NCI-H1694 treated with DMSO at 0.1 percent for 48 hours (cell line): ENCODE measurements at regions not wholly inside any gene's neighbourhood (a gene's known extent, or its start where the extent isn't known, plus 50 kb on each side); places are given as distances from the start of the nearest gene placed in this dataset.

Source experiments
- DNase-seq: peaks from one replicate; lab custom pipeline; 2025; lab: John Stamatoyannopoulos, UW

- no peak for DNase-seq
Observed at GRCh38 chr11:15905366-15906104, 450.8 kb downstream of the SOX6 start.

DNA sequence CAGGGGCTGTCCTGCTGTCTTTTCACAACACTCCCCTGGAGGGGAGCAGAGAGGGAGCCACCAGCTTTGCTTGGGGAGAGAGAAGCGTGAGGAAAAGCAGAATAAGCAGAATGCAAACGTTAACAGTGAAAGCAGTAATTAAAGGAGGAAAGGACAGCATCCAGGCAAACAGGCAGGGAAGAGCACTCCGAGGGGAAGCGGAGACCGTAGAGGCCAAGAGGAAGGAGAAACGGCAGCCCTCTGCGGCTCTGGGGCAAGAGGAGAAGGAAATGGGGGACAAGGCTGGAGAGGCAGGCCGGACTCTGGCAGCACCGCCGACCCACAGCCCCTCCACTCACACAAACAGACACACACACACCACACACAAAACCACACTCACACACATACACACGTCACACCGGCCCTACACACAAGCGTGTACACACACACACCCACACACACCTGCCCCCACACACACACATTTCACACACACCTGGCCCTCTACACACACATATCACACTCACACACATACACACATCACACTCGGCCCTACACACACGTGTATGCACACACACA lies 449.8 kb downstream of the SOX6 start:
- no peak for DNase-seq

- no peak for DNase-seq
Observed at GRCh38 chr11:15907806-15908205, 448.5 kb downstream of the SOX6 start.

DNA sequence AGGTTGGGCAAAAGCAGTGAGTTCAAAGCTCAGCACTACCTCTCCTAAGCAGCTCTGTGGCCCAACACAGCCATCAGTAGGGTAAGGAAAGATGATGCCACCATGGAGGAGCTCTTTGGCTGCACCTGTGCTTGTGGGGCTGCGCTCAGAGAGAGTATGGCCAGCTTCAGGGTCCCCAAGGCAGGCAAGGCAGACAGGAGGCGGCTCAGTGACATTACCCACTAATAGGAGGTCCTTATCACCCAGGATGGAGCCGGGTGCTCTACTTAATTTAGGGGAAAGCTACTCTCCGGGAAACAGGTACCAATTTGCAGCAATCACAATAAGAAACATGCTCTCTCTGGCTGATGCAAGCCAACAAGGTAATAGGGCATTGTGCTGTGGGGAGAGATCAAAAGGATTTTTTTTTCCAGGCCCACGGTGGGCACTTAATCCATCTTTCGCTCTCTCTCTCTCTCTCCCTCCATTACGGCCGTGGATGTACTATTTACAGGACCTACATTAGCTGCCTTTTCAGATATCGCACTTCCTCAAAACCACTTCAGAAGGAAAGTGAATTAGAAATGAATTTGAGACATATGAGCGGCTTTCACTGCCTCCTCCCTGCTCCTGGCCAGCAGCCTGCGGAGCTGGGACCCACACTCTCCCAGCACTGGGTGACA lies 446.3 kb downstream of the SOX6 start:
- no peak for DNase-seq

GRCh38 chr11:15910761-15911160 lies 445.6 kb downstream of the SOX6 start:
- DNase-seq: no peak

DNA sequence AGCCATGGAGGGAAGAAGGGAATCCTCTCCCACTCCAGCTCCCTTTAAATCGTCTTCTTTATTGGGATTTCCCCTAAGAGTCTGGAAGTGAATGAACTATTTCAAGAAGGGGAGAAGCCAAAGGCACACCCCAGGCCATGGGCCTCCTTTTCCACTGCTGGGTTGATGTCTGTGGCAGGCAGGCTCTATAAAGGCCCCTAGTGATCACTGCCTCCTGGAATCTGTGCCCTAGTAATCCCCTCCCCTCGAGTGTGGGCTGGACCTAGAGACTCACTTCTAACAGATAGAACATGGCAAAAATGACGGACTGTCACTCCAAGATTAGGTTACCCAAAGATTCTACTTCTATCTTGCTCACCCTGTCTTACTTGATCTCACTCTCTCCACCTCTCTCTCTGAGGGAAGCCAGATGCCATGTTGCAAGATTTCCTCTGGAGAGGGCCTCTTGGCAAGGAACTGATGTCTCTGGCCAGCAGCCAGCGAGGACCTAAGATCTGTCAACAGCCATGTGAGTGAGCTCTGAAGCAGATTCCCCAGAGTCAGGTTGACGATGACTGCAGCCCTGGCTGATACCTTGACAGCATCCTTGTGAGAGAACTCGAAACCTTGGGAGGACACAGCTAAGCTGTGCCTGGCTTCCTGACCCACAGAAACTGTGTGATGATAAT lies 444.8 kb downstream of the SOX6 start:
- no peak for DNase-seq

- no peak for DNase-seq
Observed at GRCh38 chr11:15912291-15912690, 444.1 kb downstream of the SOX6 start.

DNA sequence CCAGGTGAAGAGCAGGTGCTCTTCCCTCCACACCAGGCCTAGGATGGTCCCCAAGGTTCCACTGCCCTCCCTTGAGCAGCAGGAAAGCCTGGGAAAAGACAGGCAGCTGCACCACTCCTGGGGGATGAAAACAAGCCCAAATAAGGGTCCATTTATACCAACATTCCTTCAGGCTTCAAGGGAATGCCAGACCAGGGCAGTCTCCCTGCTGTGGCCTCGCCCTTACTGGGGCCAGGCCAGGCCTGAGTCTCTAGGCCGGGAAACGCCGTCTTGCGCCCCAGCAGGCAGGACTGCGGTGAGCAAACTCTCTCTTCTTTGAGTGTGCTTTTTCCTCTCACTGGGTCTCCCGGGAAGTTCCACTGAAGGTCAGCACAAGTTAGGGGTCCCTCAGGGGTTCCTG lies 443.5 kb downstream of the SOX6 start:
- no peak for DNase-seq

DNA sequence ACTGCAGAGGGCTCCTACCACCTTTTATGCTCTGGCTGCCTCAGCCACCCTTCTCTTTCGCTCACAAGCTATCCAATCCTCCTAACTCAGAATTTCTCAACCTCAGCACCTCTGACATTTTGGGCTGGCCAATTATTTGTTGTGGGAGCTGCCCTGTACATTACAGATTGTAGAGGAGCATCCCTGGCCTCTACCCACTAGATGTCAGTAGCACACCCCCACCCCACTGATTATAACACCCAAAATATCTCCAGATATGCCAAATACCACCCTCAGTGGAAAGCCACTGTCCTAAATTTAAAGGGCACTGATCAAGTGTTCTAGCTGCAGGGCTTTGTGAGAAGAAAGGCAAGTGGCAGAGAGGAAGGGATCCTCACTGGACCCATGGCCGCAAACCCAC lies 443.1 kb downstream of the SOX6 start:
- DNase-seq: no peak
